ENCODE measurements at regions not wholly inside any gene's neighbourhood (a gene's known extent, or its start where the extent isn't known, plus 50 kb on each side); places are given as distances from the start of the nearest gene placed in this dataset.

DNA sequence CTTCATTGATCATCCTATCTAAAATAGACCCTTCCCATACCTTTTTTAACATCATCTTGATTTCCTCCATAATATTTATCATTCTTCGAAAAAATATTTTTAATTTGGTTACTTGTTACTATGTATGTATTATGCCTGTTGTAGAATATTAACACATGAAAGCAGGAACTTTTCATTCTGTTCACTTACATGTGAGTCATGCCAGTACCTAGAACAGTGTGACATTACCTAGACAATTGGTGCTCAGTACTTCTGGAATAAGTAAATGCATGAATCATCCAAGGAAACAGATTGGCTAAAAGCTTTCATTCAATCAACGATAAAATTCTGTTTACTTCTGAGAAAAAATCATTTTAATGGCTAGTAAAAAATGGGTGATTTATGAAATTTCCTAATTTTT lies 76.4 kb downstream of the CXXC4 start:
- DNase-seq (ENCODE audit: extremely low spot score in 2 of 2): no peak
- intact Hi-C loops (cut with DNase I): no loop called here
- Histone ChIP-seq H3K9me3 (no peaks in the 10 kb centered on the region), H3K4me3 (no peak overlapping the region), H3K4me1 (peaks cover 6% of the 10 kb centered on the region), H3K27me3 (no peaks in the 10 kb centered on the region), H3K36me3 (no peaks in the 10 kb centered on the region), H3K27ac (no peak overlapping the region)
- TF ChIP-seq POLR2A (IDR thresholded peaks at IDR 0.05): no peak
- TF ChIP-seq, protein P1, sequence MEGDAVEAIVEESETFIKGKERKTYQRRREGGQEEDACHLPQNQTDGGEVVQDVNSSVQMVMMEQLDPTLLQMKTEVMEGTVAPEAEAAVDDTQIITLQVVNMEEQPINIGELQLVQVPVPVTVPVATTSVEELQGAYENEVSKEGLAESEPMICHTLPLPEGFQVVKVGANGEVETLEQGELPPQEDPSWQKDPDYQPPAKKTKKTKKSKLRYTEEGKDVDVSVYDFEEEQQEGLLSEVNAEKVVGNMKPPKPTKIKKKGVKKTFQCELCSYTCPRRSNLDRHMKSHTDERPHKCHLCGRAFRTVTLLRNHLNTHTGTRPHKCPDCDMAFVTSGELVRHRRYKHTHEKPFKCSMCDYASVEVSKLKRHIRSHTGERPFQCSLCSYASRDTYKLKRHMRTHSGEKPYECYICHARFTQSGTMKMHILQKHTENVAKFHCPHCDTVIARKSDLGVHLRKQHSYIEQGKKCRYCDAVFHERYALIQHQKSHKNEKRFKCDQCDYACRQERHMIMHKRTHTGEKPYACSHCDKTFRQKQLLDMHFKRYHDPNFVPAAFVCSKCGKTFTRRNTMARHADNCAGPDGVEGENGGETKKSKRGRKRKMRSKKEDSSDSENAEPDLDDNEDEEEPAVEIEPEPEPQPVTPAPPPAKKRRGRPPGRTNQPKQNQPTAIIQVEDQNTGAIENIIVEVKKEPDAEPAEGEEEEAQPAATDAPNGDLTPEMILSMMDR (IDR thresholded peaks at IDR 0.05): no peak
- no peak for TF ChIP-seq POLR2AphosphoS5 (IDR thresholded peaks at IDR 0.05; ENCODE audit: insufficient read depth in 1 of 2, low read depth in 1 of 2)

DNA sequence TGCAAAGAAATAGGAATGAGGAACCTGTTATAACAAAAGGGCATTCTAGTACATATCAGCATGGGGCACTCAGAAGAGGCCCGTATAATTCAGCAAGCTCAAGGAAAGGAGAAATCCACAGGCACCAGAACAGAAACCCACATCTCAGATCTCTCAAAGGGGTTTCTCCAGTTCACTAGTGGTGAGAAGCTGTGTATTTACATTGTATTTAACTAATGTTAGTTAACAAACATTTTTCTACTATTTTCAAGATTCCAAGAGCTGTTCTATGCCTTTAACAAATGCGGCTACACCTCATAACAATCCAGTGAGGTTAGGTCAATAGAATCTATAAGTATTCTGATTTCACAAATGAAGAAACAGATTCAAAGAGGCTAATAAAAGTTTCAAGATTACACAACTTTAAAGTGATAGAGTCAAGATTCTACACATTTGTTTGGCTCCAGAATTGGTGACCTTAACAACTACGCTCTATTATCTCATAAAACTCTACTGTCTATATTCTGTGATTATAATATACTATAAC lies 77.3 kb downstream of the CXXC4 start:
- no peak overlapping the region for H3K27ac ChIP-seq
- no peak overlapping the region for H3K4me3 ChIP-seq
- peaks cover 6% of the 10 kb centered on the region for H3K4me1 ChIP-seq
- intact Hi-C loops (cut with DNase I): no loop called here
- TF ChIP-seq POLR2A (IDR thresholded peaks at IDR 0.05) (no peak), POLR2AphosphoS5 (IDR thresholded peaks at IDR 0.05; ENCODE audit: insufficient read depth in 1 of 2, low read depth in 1 of 2) (no peak)
- DNase-seq (ENCODE audit: extremely low spot score in 2 of 2): no peak
- no peaks in the 10 kb centered on the region for H3K9me3 ChIP-seq
- H3K27me3 ChIP-seq: no peaks in the 10 kb centered on the region
- H3K36me3 ChIP-seq: no peaks in the 10 kb centered on the region

DNA sequence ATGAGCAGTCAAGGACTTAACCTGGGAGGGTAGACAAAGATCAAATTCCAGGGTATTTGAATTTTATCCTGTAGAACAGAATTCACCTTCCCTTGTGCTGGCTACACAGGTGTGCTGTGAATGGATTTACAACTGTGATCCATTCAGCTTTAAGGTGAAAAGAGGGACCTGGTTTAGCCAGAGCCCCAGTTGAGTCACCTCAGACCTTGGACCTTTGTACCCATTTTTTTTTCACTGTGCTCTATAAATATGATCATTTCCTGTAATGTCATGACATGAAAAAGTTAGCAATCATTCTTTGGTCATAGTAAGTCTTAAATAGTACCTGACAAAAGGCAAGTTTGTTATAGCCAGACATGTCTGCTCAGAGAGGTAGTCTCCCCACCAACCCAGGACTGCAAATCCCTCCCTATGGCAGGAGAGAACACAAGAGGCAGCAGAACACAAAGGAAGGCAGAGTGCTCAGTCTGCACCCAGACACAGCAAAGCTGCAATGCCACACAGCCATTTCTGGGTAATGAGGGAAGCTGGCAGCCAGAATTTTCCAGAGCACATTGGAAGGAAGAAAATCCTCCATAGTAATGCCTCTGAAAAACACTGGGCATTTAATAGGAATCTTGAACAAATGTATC lies 77.9 kb downstream of the CXXC4 start:
- intact Hi-C loops (cut with DNase I): no loop called here
- H3K4me3 ChIP-seq: no peak overlapping the region
- H3K9me3 ChIP-seq: no peaks in the 10 kb centered on the region
- peaks cover 6% of the 10 kb centered on the region for H3K4me1 ChIP-seq
- H3K27ac ChIP-seq: no peak overlapping the region
- no peaks in the 10 kb centered on the region for H3K27me3 ChIP-seq
- no peak for DNase-seq (ENCODE audit: extremely low spot score in 2 of 2)
- no peaks in the 10 kb centered on the region for H3K36me3 ChIP-seq
- TF ChIP-seq POLR2A (IDR thresholded peaks at IDR 0.05): no peak
- TF ChIP-seq, protein P1 (IDR thresholded peaks at IDR 0.05): no peak
- no peak for TF ChIP-seq POLR2AphosphoS5 (IDR thresholded peaks at IDR 0.05; ENCODE audit: insufficient read depth in 1 of 2, low read depth in 1 of 2)

DNA sequence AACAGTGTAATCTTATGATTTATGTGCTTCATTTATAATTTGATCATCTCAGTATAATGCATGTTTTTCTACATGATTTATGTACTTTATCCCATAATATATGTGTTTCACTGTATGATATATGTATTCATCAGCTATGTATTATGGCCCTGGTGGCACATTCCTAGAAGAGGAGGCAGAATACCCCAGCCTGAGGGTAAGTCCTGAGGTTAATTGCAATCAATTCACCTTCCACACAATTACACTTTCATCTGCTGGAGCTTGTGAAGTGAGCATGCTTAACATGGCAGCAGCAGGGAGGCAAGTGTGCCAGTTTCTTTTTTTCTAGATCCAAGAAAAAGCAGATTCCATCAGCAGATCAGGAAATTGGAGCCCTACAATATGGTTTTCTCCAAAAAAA lies 81.2 kb downstream of the CXXC4 start:
- Histone ChIP-seq H3K4me1 (no peaks in the 10 kb centered on the region), H3K27ac (no peak overlapping the region), H3K27me3 (no peaks in the 10 kb centered on the region), H3K9me3 (no peaks in the 10 kb centered on the region), H3K36me3 (no peaks in the 10 kb centered on the region), H3K4me3 (no peak overlapping the region)
- TF ChIP-seq POLR2A (IDR thresholded peaks at IDR 0.05): no peak
- no peak for TF ChIP-seq POLR2AphosphoS5 (IDR thresholded peaks at IDR 0.05; ENCODE audit: insufficient read depth in 1 of 2, low read depth in 1 of 2)
- TF ChIP-seq, protein P1 (IDR thresholded peaks at IDR 0.05): no peak
- intact Hi-C loops (cut with DNase I): no loop called here
- DNase-seq (ENCODE audit: extremely low spot score in 2 of 2): no peak

DNA sequence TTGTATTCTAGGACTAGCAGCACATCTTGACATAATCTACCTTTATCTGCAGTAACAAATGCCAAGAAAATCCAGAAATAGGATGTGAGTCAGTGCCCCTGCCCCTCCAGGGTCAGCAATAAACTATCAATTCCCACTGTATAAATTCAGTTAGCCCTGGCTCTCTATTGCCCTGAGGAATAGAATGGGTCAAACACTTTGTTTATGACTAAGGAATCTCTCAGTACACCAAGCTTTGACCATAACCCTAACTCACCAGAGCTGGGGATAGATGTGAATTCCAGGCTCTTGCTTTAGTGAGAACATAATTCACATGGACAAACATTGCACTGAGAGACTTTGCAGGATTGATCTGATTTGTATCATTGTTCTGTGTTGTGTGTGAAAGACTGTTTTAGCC lies 82.3 kb downstream of the CXXC4 start:
- H3K36me3 ChIP-seq: no peaks in the 10 kb centered on the region
- intact Hi-C loops (cut with DNase I): no loop called here

More for the DNA sequence above, 82.3 kb downstream of the CXXC4 start:
- no peaks in the 10 kb centered on the region for H3K4me1 ChIP-seq
- DNase-seq (ENCODE audit: extremely low spot score in 2 of 2): no peak
- TF ChIP-seq POLR2A (IDR thresholded peaks at IDR 0.05) (no peak), POLR2AphosphoS5 (IDR thresholded peaks at IDR 0.05; ENCODE audit: insufficient read depth in 1 of 2, low read depth in 1 of 2) (no peak)
- TF ChIP-seq, protein P1 (IDR thresholded peaks at IDR 0.05): no peak
- H3K27ac ChIP-seq: no peak overlapping the region
- H3K9me3 ChIP-seq: no peaks in the 10 kb centered on the region
- H3K4me3 ChIP-seq: no peak overlapping the region
- H3K27me3 ChIP-seq: no peaks in the 10 kb centered on the region
